HG03432 (cell line): ENCODE measurements at regions not wholly inside any gene's neighbourhood (a gene's known extent, or its start where the extent isn't known, plus 50 kb on each side); places are given as distances from the start of the nearest gene placed in this dataset.
"Not testable (repeated sequence)": the region's sequence is repeated elsewhere in the genome, so short reads cannot be mapped to it uniquely, and the experiment has no call there.

Experiments used
- ATAC-seq: cut with Tn5 transposase; IDR thresholded peaks from one replicate; pipeline ENCODE4 v1.9.1; 2021; ENCODE audit warnings: mild to moderate bottlenecking, moderate library complexity; ENCODE audit not compliant: unreplicated experiment

GRCh38 chr12:131386781-131387180, 324.1 kb upstream of the SFSWAP start:
- no peak for ATAC-seq

GRCh38 chr12:131387281-131388163, 323.4 kb upstream of the SFSWAP start:
- no peak for ATAC-seq

GRCh38 chr12:131388164-131389053, 322.5 kb upstream of the SFSWAP start:
- ATAC-seq = not testable (repeated sequence)

GRCh38 chr12:131389054-131390013, 321.6 kb upstream of the SFSWAP start:
- ATAC-seq = no peak

GRCh38 chr12:131390412-131391334, 320.2 kb upstream of the SFSWAP start:
- ATAC-seq = no peak

- ATAC-seq = no peak
Observed at GRCh38 chr12:131391399-131391798, 319.5 kb upstream of the SFSWAP start.

GRCh38 chr12:131394752-131395151, 316.1 kb upstream of the SFSWAP start:
- not testable (repeated sequence) for ATAC-seq

GRCh38 chr12:131395209-131395684, 315.6 kb upstream of the SFSWAP start:
- not testable (repeated sequence) for ATAC-seq

- ATAC-seq = no peak
Observed at GRCh38 chr12:131395971-131396573, 314.8 kb upstream of the SFSWAP start.

GRCh38 chr12:131397493-131398181, 313.3 kb upstream of the SFSWAP start:
- ATAC-seq = no peak

- no peak for ATAC-seq
Observed at GRCh38 chr12:131399000-131399399, 311.9 kb upstream of the SFSWAP start.

- not testable (repeated sequence) for ATAC-seq
Observed at GRCh38 chr12:131400668-131401294, 310.1 kb upstream of the SFSWAP start.

GRCh38 chr12:131401907-131402633, 308.8 kb upstream of the SFSWAP start:
- not testable (repeated sequence) for ATAC-seq

GRCh38 chr12:131402781-131403396, 308.0 kb upstream of the SFSWAP start:
- ATAC-seq = no peak

- ATAC-seq = no peak
Observed at GRCh38 chr12:131403676-131404075, 307.2 kb upstream of the SFSWAP start.

GRCh38 chr12:131404705-131405104, 306.2 kb upstream of the SFSWAP start:
- no peak for ATAC-seq
